WTC11 (cell line): ENCODE measurements at regions not wholly inside any gene's neighbourhood (a gene's known extent, or its start where the extent isn't known, plus 50 kb on each side); places are given as distances from the start of the nearest gene placed in this dataset.
A peak's percentile ranks its signal among the peaks of the same experiment; 100 is the strongest.

Source experiments
- ATAC-seq: fragments of 200-7000 bp; cut with Tn5 transposase; 2 replicates; pipeline ENCODE4 v1.10.0; 2021; ENCODE audit warnings: mild to moderate bottlenecking, moderate library complexity
- CTCF ChIA-PET: fragments of 300-600 bp; sonication (Branson Sonifier 250); formaldehyde crosslinking; loops from one replicate; lab custom pipeline; 2021; ENCODE audit warnings: antibody characterized with exemption; lab: Charles Lee
- POLR2A ChIA-PET: fragments of 350-600 bp; sonication (Branson Sonifier 250); formaldehyde crosslinking; loops from one replicate; lab custom pipeline; 2021; ENCODE audit warnings: antibody characterized with exemption; lab: Charles Lee
- DNase-seq: peaks from one replicate; pipeline ENCODE4 v3.0.0; 2021; ENCODE audit warnings: low spot score
- H3K27ac Mint-ChIP-seq: 2 replicates; pipeline ENCODE4 v1.8.0; 2021; ENCODE audit warnings: mixed read lengths
- H3K27me3 Mint-ChIP-seq: 2 replicates; pipeline ENCODE4 v1.8.0; 2021; ENCODE audit warnings: low read depth, mild to moderate bottlenecking, moderate library complexity, mixed read lengths
- H3K36me3 Mint-ChIP-seq: 2 replicates; pipeline ENCODE4 v1.8.0; 2021; ENCODE audit warnings: mixed read lengths
- H3K4me1 Mint-ChIP-seq: 2 replicates; pipeline ENCODE4 v1.8.0; 2022; ENCODE audit warnings: mixed read lengths
- H3K4me3 Mint-ChIP-seq: 2 replicates; pipeline ENCODE4 v1.8.0; 2021; ENCODE audit warnings: mild to moderate bottlenecking, moderate library complexity, mixed read lengths
- H3K9me3 Mint-ChIP-seq: 2 replicates; pipeline ENCODE4 v1.8.0; 2021; ENCODE audit warnings: mixed read lengths
- GRHL2 ChIP-seq: fragments of 250-450 bp; sonication (Bioruptor Pico); IDR thresholded peaks from 2 replicates; pipeline ENCODE4 v1.8.0; 2022; ENCODE audit warnings: mild to moderate bottlenecking, moderate library complexity; ENCODE audit not compliant: insufficient replicate concordance, severe bottlenecking
- JAZF1 ChIP-seq: fragments of 250-450 bp; sonication (Bioruptor Pico); IDR thresholded peaks from 2 replicates; pipeline ENCODE4 v1.9.0; 2021; ENCODE audit warnings: moderate library complexity, mild to moderate bottlenecking, inconsistent platforms
- NR1H2 ChIP-seq: sonication (generic); formaldehyde crosslinking; IDR thresholded peaks from 2 replicates; pipeline ENCODE4 v1.9.0; 2021; ENCODE audit warnings: mild to moderate bottlenecking, moderate library complexity, missing genetic modification reagents
- PRDM15 ChIP-seq: sonication (generic); formaldehyde crosslinking; IDR thresholded peaks from 2 replicates; pipeline ENCODE4 v1.8.0; 2022; ENCODE audit warnings: missing genetic modification reagents
- RELA ChIP-seq: sonication (generic); formaldehyde crosslinking; IDR thresholded peaks from 2 replicates; pipeline ENCODE4 v1.8.1; 2022; ENCODE audit warnings: missing genetic modification reagents, mild to moderate bottlenecking, borderline replicate concordance
- SOX15 ChIP-seq: fragments of 250-450 bp; sonication (Bioruptor Pico); IDR thresholded peaks from 2 replicates; pipeline ENCODE4 v1.9.0; 2021; ENCODE audit warnings: mild to moderate bottlenecking
- TEAD1 ChIP-seq: sonication (generic); formaldehyde crosslinking; IDR thresholded peaks from 2 replicates; pipeline ENCODE4 v1.8.0; 2022; ENCODE audit warnings: mild to moderate bottlenecking, missing genetic modification reagents
- ZNF396 ChIP-seq: fragments of 250-450 bp; sonication (Bioruptor Pico); IDR thresholded peaks from 2 replicates; pipeline ENCODE4 v1.8.0; 2021; ENCODE audit warnings: mild to moderate bottlenecking, moderate library complexity, borderline replicate concordance
- TF ChIP-seq, protein P1 (sequence below): fragments of 250-450 bp; sonication (Bioruptor Pico); IDR thresholded peaks from 2 replicates; pipeline ENCODE4 v1.9.0; 2021; ENCODE audit warnings: mild to moderate bottlenecking, borderline replicate concordance
- TF ChIP-seq, protein P2 (sequence below): sonication (generic); formaldehyde crosslinking; IDR thresholded peaks from 2 replicates; pipeline ENCODE4 v1.8.1; 2022; ENCODE audit warnings: low read depth, mild to moderate bottlenecking, moderate library complexity, missing genetic modification reagents, borderline replicate concordance
- TF ChIP-seq, protein P3 (sequence below): sonication (generic); formaldehyde crosslinking; conservative IDR thresholded peaks from 2 replicates; pipeline ENCODE4 v1.8.1; 2022; ENCODE audit warnings: mild to moderate bottlenecking, missing genetic modification reagents

- TF ChIP-seq PRDM15 (CRISPR knock-in tag), result no peak
- TF ChIP-seq JAZF1 (CRISPR knock-in tag), result no peak
- no peak for TF ChIP-seq TEAD1 (CRISPR knock-in tag)
- no peak for TF ChIP-seq GRHL2 (CRISPR knock-in tag)
- no peak for TF ChIP-seq RELA (CRISPR knock-in tag)
- TF ChIP-seq SOX15 (CRISPR knock-in tag), result no peak
- no peak for TF ChIP-seq ZNF396 (CRISPR knock-in tag)
- TF ChIP-seq, protein P1, sequence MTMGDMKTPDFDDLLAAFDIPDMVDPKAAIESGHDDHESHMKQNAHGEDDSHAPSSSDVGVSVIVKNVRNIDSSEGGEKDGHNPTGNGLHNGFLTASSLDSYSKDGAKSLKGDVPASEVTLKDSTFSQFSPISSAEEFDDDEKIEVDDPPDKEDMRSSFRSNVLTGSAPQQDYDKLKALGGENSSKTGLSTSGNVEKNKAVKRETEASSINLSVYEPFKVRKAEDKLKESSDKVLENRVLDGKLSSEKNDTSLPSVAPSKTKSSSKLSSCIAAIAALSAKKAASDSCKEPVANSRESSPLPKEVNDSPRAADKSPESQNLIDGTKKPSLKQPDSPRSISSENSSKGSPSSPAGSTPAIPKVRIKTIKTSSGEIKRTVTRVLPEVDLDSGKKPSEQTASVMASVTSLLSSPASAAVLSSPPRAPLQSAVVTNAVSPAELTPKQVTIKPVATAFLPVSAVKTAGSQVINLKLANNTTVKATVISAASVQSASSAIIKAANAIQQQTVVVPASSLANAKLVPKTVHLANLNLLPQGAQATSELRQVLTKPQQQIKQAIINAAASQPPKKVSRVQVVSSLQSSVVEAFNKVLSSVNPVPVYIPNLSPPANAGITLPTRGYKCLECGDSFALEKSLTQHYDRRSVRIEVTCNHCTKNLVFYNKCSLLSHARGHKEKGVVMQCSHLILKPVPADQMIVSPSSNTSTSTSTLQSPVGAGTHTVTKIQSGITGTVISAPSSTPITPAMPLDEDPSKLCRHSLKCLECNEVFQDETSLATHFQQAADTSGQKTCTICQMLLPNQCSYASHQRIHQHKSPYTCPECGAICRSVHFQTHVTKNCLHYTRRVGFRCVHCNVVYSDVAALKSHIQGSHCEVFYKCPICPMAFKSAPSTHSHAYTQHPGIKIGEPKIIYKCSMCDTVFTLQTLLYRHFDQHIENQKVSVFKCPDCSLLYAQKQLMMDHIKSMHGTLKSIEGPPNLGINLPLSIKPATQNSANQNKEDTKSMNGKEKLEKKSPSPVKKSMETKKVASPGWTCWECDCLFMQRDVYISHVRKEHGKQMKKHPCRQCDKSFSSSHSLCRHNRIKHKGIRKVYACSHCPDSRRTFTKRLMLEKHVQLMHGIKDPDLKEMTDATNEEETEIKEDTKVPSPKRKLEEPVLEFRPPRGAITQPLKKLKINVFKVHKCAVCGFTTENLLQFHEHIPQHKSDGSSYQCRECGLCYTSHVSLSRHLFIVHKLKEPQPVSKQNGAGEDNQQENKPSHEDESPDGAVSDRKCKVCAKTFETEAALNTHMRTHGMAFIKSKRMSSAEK, result no peak
Observed at GRCh38 chr15:77853910-77854309, 221.2 kb upstream of the LINGO1 start (continued).

- no peaks in the 10 kb centered on the region; the same call in 1 of the 2 replicates for H3K36me3 Mint-ChIP-seq
- TF ChIP-seq NR1H2 (CRISPR knock-in tag) (0 out of 2 replicates have a peak, but pooled peaks have one; percentile 3), GRHL2 (CRISPR knock-in tag) (no peak), TEAD1 (CRISPR knock-in tag) (no peak)
- no peak for DNase-seq
- H3K27me3 Mint-ChIP-seq, result no peaks in the 10 kb centered on the region; the same call in 1 of the 2 replicates
- peaks cover 10% of the 10 kb centered on the region for H3K4me1 Mint-ChIP-seq
- CTCF ChIA-PET, result interaction anchor here (1.6 to 2.6 kb wide), 3 partner anchors 22 to 220 kb away, joined by 4 to 13 read pairs (median 5); partner anchors contain the start of gene LINGO1
- POLR2A ChIA-PET, result no interaction called here
- no peak overlapping the region for H3K4me3 Mint-ChIP-seq
- ATAC-seq, result no peak
- H3K27ac Mint-ChIP-seq, result no peak overlapping the region
- H3K9me3 Mint-ChIP-seq, result peaks cover 13% of the 10 kb centered on the region
Observed at GRCh38 chr15:77853008-77853328, 220.3 kb upstream of the LINGO1 start.

- peaks cover 10% of the 10 kb centered on the region for H3K4me1 Mint-ChIP-seq
- POLR2A ChIA-PET, result no interaction called here
- DNase-seq (no peak), ATAC-seq (no peak)
- TF ChIP-seq NR1H2 (CRISPR knock-in tag), result 0 out of 2 replicates have a peak, but pooled peaks have one; percentile 46
- TF ChIP-seq, protein P2, sequence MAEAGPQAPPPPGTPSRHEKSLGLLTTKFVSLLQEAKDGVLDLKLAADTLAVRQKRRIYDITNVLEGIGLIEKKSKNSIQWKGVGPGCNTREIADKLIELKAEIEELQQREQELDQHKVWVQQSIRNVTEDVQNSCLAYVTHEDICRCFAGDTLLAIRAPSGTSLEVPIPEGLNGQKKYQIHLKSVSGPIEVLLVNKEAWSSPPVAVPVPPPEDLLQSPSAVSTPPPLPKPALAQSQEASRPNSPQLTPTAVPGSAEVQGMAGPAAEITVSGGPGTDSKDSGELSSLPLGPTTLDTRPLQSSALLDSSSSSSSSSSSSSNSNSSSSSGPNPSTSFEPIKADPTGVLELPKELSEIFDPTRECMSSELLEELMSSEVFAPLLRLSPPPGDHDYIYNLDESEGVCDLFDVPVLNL (CRISPR knock-in tag), result no peak
- TF ChIP-seq, protein P3, sequence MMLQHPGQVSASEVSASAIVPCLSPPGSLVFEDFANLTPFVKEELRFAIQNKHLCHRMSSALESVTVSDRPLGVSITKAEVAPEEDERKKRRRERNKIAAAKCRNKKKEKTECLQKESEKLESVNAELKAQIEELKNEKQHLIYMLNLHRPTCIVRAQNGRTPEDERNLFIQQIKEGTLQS, result no peak
- TF ChIP-seq, all 79 proteins: peak for 1
- H3K27ac Mint-ChIP-seq, result no peak overlapping the region
- peaks cover 13% of the 10 kb centered on the region for H3K9me3 Mint-ChIP-seq
- H3K27me3 Mint-ChIP-seq, result no peaks in the 10 kb centered on the region; the same call in 1 of the 2 replicates
- no peaks in the 10 kb centered on the region; the same call in 1 of the 2 replicates for H3K36me3 Mint-ChIP-seq
- CTCF ChIA-PET, result interaction anchor here (0.9 to 2.6 kb wide), 5 partner anchors 11 to 219 kb away, joined by 3 to 13 read pairs (median 4); partner anchors contain the start of gene LINGO1
- H3K4me3 Mint-ChIP-seq, result no peak overlapping the region
Observed at GRCh38 chr15:77852241-77853007, 219.7 kb upstream of the LINGO1 start.
